HG02759 (cell line): ENCODE measurements at regions not wholly inside any gene's neighbourhood (a gene's known extent, or its start where the extent isn't known, plus 50 kb on each side); places are given as distances from the start of the nearest gene placed in this dataset.

ENCODE experiments used
- ATAC-seq: cut with Tn5 transposase; IDR thresholded peaks from one replicate; pipeline ENCODE4 v1.9.1; 2021; ENCODE audit warnings: mild to moderate bottlenecking, moderate library complexity; ENCODE audit not compliant: unreplicated experiment

- no peak for ATAC-seq
These were observed 1093.4 kb downstream of the ADGRL3 start for GRCh38 chr4:62293551-62293950.

GRCh38 chr4:62292911-62293310, 1092.8 kb downstream of the ADGRL3 start:
- ATAC-seq, result no peak

GRCh38 chr4:62288808-62289541, 1088.8 kb downstream of the ADGRL3 start:
- ATAC-seq, result no peak

GRCh38 chr4:62285026-62285425, 1084.9 kb downstream of the ADGRL3 start:
- no peak for ATAC-seq

- ATAC-seq, result no peak
These were observed 1079.6 kb downstream of the ADGRL3 start for GRCh38 chr4:62279689-62280088.

- no peak for ATAC-seq
These were observed 1075.3 kb downstream of the ADGRL3 start for GRCh38 chr4:62275470-62275869.

- ATAC-seq, result no peak
These were observed 1074.7 kb downstream of the ADGRL3 start for GRCh38 chr4:62274782-62275181.

GRCh38 chr4:62271107-62271506, 1071.0 kb downstream of the ADGRL3 start:
- no peak for ATAC-seq

- ATAC-seq, result no peak
These were observed 1069.8 kb downstream of the ADGRL3 start for GRCh38 chr4:62269918-62270317.

GRCh38 chr4:62263454-62263853, 1063.3 kb downstream of the ADGRL3 start:
- no peak for ATAC-seq

GRCh38 chr4:62262676-62263075, 1062.5 kb downstream of the ADGRL3 start:
- no peak for ATAC-seq

- ATAC-seq, result no peak
These were observed 1060.1 kb downstream of the ADGRL3 start for GRCh38 chr4:62260254-62260653.

- no peak for ATAC-seq
These were observed 1056.4 kb downstream of the ADGRL3 start for GRCh38 chr4:62256479-62256878.

GRCh38 chr4:62252728-62253127, 1052.6 kb downstream of the ADGRL3 start:
- no peak for ATAC-seq

- no peak for ATAC-seq
These were observed 1050.0 kb downstream of the ADGRL3 start for GRCh38 chr4:62250100-62250499.

- ATAC-seq, result no peak
These were observed 1043.8 kb downstream of the ADGRL3 start for GRCh38 chr4:62243895-62244294.

- ATAC-seq, result no peak
These were observed 1035.8 kb downstream of the ADGRL3 start for GRCh38 chr4:62235911-62236310.

GRCh38 chr4:62232814-62233213, 1032.7 kb downstream of the ADGRL3 start:
- no peak for ATAC-seq

GRCh38 chr4:62231994-62232393, 1031.9 kb downstream of the ADGRL3 start:
- no peak for ATAC-seq

GRCh38 chr4:62226082-62226481, 1026.0 kb downstream of the ADGRL3 start:
- ATAC-seq, result no peak

- no peak for ATAC-seq
These were observed 1022.0 kb downstream of the ADGRL3 start for GRCh38 chr4:62222121-62222520.

- ATAC-seq, result no peak
These were observed 1010.4 kb downstream of the ADGRL3 start for GRCh38 chr4:62210486-62210885.
